ENCODE measurements at regions not wholly inside any gene's neighbourhood (a gene's known extent, or its start where the extent isn't known, plus 50 kb on each side); places are given as distances from the start of the nearest gene placed in this dataset.

DNA sequence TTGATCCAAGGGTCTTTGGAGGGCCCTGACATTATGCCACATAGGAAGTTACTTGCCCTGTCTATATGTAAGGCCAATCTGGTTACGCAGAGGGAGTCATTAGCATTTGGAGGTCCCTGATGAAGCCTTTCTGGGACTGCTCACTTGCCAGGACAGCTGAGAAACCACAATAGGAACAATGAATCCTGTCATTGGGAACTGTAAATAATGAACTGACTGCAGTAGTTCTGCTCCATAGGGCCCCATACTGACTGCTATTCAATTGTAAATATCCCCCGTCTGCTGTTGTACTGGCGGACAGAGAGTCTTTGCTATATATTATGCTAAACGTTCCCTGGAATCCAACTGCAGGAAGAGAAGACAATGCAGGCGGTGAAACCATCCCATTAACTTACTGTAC is 149.4 kb upstream of the DCC start (continued):
- TF ChIP-seq, protein P1, sequence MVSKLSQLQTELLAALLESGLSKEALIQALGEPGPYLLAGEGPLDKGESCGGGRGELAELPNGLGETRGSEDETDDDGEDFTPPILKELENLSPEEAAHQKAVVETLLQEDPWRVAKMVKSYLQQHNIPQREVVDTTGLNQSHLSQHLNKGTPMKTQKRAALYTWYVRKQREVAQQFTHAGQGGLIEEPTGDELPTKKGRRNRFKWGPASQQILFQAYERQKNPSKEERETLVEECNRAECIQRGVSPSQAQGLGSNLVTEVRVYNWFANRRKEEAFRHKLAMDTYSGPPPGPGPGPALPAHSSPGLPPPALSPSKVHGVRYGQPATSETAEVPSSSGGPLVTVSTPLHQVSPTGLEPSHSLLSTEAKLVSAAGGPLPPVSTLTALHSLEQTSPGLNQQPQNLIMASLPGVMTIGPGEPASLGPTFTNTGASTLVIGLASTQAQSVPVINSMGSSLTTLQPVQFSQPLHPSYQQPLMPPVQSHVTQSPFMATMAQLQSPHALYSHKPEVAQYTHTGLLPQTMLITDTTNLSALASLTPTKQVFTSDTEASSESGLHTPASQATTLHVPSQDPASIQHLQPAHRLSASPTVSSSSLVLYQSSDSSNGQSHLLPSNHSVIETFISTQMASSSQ (IDR thresholded peaks at IDR 0.05; ENCODE audit: low read depth), result no peak
- TF ChIP-seq, protein P1 (CRISPR knock-in tag; IDR thresholded peaks at IDR 0.05; ENCODE audit: borderline replicate concordance), result no peak

DNA sequence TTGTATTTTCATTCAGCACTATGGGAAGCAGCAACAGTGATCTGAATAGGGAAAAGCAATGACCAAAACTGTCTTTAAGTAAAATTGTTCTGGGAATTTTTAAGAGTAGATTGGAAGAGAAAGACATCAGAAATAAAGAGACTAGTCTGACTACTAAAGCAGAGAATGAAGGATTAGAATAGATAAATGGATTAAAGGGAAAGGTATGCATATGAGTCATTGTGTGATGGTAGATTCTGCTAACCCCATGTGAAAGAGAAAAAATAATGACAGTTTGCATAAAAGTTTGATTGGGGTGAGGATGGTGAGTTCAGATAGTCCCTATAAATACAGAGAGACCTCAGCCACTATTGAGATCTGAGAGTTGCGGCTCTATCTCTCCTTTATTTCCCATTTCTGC is 139.6 kb upstream of the DCC start:
- ATAC-seq, result no peak
- no peaks in the 10 kb centered on the region for H3K79me2 ChIP-seq (ENCODE audit: insufficient read depth, low read length)
- H4K20me1 ChIP-seq (ENCODE audit: insufficient read depth, low read length), result no peaks in the 10 kb centered on the region
- ChIA-PET POLR2A (no interaction called here), CTCF (ENCODE audit: low intra/inter-chr PET ratio, low total read pairs) (no interaction called here)
- H3K9ac ChIP-seq (ENCODE audit: insufficient read depth, low read depth, low read length), result no peak overlapping the region
- H3K4me2 ChIP-seq (ENCODE audit: low read depth, low read length), result no peak overlapping the region
- no peak for FAIRE-seq
- no peaks in the 10 kb centered on the region for H3K27me3 ChIP-seq (ENCODE audit: control insufficient read depth in 1 of 2, insufficient read depth in 2 of 2, low read length in 2 of 2)
- TF ChIP-seq ARNTL (CRISPR knock-in tag; IDR thresholded peaks at IDR 0.05), result no peak
- no peak for TF ChIP-seq SP4 (CRISPR knock-in tag; IDR thresholded peaks at IDR 0.05)
- TF ChIP-seq, protein P2, sequence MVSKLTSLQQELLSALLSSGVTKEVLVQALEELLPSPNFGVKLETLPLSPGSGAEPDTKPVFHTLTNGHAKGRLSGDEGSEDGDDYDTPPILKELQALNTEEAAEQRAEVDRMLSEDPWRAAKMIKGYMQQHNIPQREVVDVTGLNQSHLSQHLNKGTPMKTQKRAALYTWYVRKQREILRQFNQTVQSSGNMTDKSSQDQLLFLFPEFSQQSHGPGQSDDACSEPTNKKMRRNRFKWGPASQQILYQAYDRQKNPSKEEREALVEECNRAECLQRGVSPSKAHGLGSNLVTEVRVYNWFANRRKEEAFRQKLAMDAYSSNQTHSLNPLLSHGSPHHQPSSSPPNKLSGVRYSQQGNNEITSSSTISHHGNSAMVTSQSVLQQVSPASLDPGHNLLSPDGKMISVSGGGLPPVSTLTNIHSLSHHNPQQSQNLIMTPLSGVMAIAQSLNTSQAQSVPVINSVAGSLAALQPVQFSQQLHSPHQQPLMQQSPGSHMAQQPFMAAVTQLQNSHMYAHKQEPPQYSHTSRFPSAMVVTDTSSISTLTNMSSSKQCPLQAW (CRISPR knock-in tag; IDR thresholded peaks at IDR 0.05), result no peak
- no peak for TF ChIP-seq ATRX (CRISPR knock-in tag; IDR thresholded peaks at IDR 0.05; ENCODE audit: borderline replicate concordance)
- TF ChIP-seq SNRNP70 (IDR thresholded peaks at IDR 0.05; ENCODE audit: low read depth, low read length), result no peak
- no peaks in the 10 kb centered on the region for H3K36me3 ChIP-seq (replicated peaks in 1 of 2; ENCODE audit: control insufficient read depth in 1 of 2, insufficient read depth in 2 of 2, low read length in 2 of 2)
- peaks cover 44% of the 10 kb centered on the region for H3K9me3 ChIP-seq (ENCODE audit: low read length)
- no peak overlapping the region for H3K4me3 ChIP-seq (replicated peaks in 1 of 3; ENCODE audit: insufficient read depth in 1 of 3, low read depth in 2 of 3, low read length in 3 of 3)
- intact Hi-C loops (cut with micrococcal nuclease; ENCODE audit: unreplicated experiment), result no loop called here
- H2AFZ ChIP-seq (ENCODE audit: low read length), result no peak overlapping the region
- H3K27ac ChIP-seq (ENCODE audit: extremely low read length, insufficient read depth, low read length), result no peak overlapping the region
- BruUV-seq (replicated peaks), result no TSS peak
- H3K4me1 ChIP-seq (ENCODE audit: insufficient read depth, low read length), result no peaks in the 10 kb centered on the region
- 8% methylated on average over 1 of the region's 1 CpG for WGBS (ENCODE audit: low lambda C conversion rate)
- no peak for DNase-seq (ENCODE audit: low spot score)
- in situ Hi-C loops (cut with HindIII; ENCODE audit: extremely low pct_ligation_motif_present, low pct_unique_long_range_greater_than_20kb), result no loop called here

Data from HepG2 (cell line).